HCT116 (cell line): ENCODE measurements at regions not wholly inside any gene's neighbourhood (a gene's known extent, or its start where the extent isn't known, plus 50 kb on each side); places are given as distances from the start of the nearest gene placed in this dataset.

Source experiments
- ATAC-seq: fragments of 200-7000 bp; cut with Tn5 transposase; 2 replicates; pipeline ENCODE4 v1.9.1; 2020; ENCODE audit warnings: mild to moderate bottlenecking, moderate library complexity
- BruUV-seq: library from RNA; stranded (reverse); fragments of 400-500 nt; replicated peaks from 2 replicates; lab custom pipeline; 2021; lab: Mats Ljungman, UMichigan
- CTCF ChIA-PET: fragments of 300-600 bp; sonication (Branson Sonifier 250); formaldehyde crosslinking; loops from one replicate; lab custom pipeline; 2021; ENCODE audit warnings: antibody characterized with exemption; lab: Charles Lee
- POLR2A ChIA-PET: fragments of 300-600, 350-600 bp; sonication (Branson Sonifier 250); formaldehyde crosslinking; loops from one replicate; lab custom pipeline; 2021; ENCODE audit warnings: antibody characterized with exemption; lab: Charles Lee
- RAD21 ChIA-PET, 2 experiments: fragments of 300-600 bp; sonication (Branson Sonifier 250); formaldehyde crosslinking; loops; one replicate each; lab custom pipeline; 2023; ENCODE audit warnings: low total read pairs in 2 of 2; ENCODE audit not compliant: uncharacterized antibody in 2 of 2, unreplicated experiment in 2 of 2, low non-redundant PET in 1 of 2; lab: Charles Lee
- DNase-seq: peaks from one replicate; pipeline ENCODE4 v3.0.0-alpha.2; 2010; ENCODE audit warnings: low read depth, low spot score
- H2AFZ ChIP-seq: fragments of 200-600 bp; shearing (Covaris generic), sonication (generic); 2 replicates; pipeline ENCODE4 v1.6.1; 2017; ENCODE audit warnings: low read depth, mixed run types, mixed read lengths, antibody characterized with exemption, low read length; ENCODE audit not compliant: poor library complexity, severe bottlenecking
- H3K27ac ChIP-seq: 2 replicates; pipeline ENCODE4 v1.5.1; 2012; ENCODE audit warnings: low read depth, low read length
- H3K27me3 ChIP-seq: fragments of 200-600 bp; sonication (generic); 2 replicates; pipeline ENCODE4 v1.6.1; 2016; ENCODE audit warnings: mixed run types, low read length, mixed read lengths; ENCODE audit not compliant: insufficient read depth
- H3K36me3 ChIP-seq, 2 experiments: fragments of 200-500 bp in 1 of 2; fragments of 200-600 bp in 1 of 2; sonication (Bioruptor generic) in 1 of 2; sonication (generic) in 1 of 2; 2 replicates each; pipeline versions ENCODE4 v1.5.1 to v1.6.1; 2014 to 2016; ENCODE audit warnings: low read length in 2 of 2, inconsistent platforms in 1 of 2, mixed read lengths in 1 of 2, mixed run types in 1 of 2; ENCODE audit not compliant: insufficient read depth in 2 of 2, control insufficient read depth in 1 of 2
- H3K4me1 ChIP-seq, 2 experiments: fragments of 200-600 bp in 1 of 2; sonication (generic) in 1 of 2; 2 replicates each; pipeline versions ENCODE4 v1.5.1 to v1.6.1; 2012 to 2017; ENCODE audit warnings: low read length in 2 of 2, inconsistent platforms in 1 of 2, mild to moderate bottlenecking in 1 of 2, mixed read lengths in 1 of 2, mixed run types in 1 of 2, moderate library complexity in 1 of 2; ENCODE audit not compliant: insufficient read depth in 2 of 2, control insufficient read depth in 1 of 2
- H3K4me2 ChIP-seq: fragments of 200-600 bp; sonication (generic); 2 replicates; pipeline ENCODE4 v1.6.1; 2017; ENCODE audit warnings: mixed run types, low read length, mixed read lengths
- H3K4me3 ChIP-seq, 2 experiments: fragments of 200-600 bp in 1 of 2; sonication (generic) in 1 of 2; replicated peaks in 1 of 2; 2 replicates each; pipeline ENCODE4 v1.5.1; 2011 to 2016; ENCODE audit warnings: low read length in 2 of 2, control low read depth in 1 of 2, low read depth in 1 of 2, mild to moderate bottlenecking in 1 of 2, mixed read lengths in 1 of 2, mixed run types in 1 of 2
- H3K79me2 ChIP-seq: fragments of 200-600 bp; sonication (generic); 2 replicates; pipeline ENCODE4 v1.6.1; 2017; ENCODE audit warnings: mild to moderate bottlenecking, mixed run types, low read length, moderate library complexity, mixed read lengths; ENCODE audit not compliant: insufficient read depth
- H3K9ac ChIP-seq: fragments of 200-600 bp; sonication (generic); 2 replicates; pipeline ENCODE4 v1.6.1; 2016; ENCODE audit warnings: low read length, mixed read lengths
- H3K9me2 ChIP-seq: fragments of 200-600 bp; sonication (generic), shearing (Covaris generic); 2 replicates; pipeline ENCODE4 v1.6.1; 2017; ENCODE audit warnings: mixed run types, mild to moderate bottlenecking, moderate library complexity; ENCODE audit not compliant: insufficient read depth
- H3K9me3 ChIP-seq, 2 experiments: fragments of 200-500 bp in 1 of 2; fragments of 200-600 bp in 1 of 2; sonication (Bioruptor generic) in 1 of 2; sonication (generic) in 1 of 2; 2 replicates each; pipeline ENCODE4 v1.6.1; 2014 to 2017; ENCODE audit warnings: low read length in 2 of 2, mixed read lengths in 2 of 2, inconsistent platforms in 1 of 2, low read depth in 1 of 2, mild to moderate bottlenecking in 1 of 2, mixed run types in 1 of 2, moderate library complexity in 1 of 2; ENCODE audit not compliant: control insufficient read depth in 1 of 2, insufficient read depth in 1 of 2
- H4K20me1 ChIP-seq: fragments of 200-600 bp; sonication (generic), shearing (Covaris generic); 2 replicates; pipeline ENCODE4 v1.6.1; 2017; ENCODE audit warnings: mixed run types, mild to moderate bottlenecking, moderate library complexity; ENCODE audit not compliant: insufficient read depth
- CBX3 ChIP-seq: IDR thresholded peaks from 2 replicates; pipeline ENCODE4 v1.6.1; 2012; ENCODE audit warnings: low read depth
- CEBPB ChIP-seq: IDR thresholded peaks from 2 replicates; pipeline ENCODE4 v1.6.1; 2012; ENCODE audit warnings: low read depth
- POLR2AphosphoS5 ChIP-seq: IDR thresholded peaks from 2 replicates; pipeline ENCODE4 v1.6.1; 2011; ENCODE audit warnings: mild to moderate bottlenecking, low read depth, low read length, moderate library complexity
- RAD21 ChIP-seq: IDR thresholded peaks from 2 replicates; pipeline ENCODE4 v1.6.1; 2012; ENCODE audit warnings: low read depth, mild to moderate bottlenecking
- SP1 ChIP-seq: IDR thresholded peaks from 2 replicates; pipeline ENCODE4 v1.6.1; 2012; ENCODE audit warnings: low read depth
- YY1 ChIP-seq: IDR thresholded peaks from 2 replicates; pipeline ENCODE4 v1.6.1; 2011; ENCODE audit warnings: low read length, low read depth, moderate library complexity, mild to moderate bottlenecking; ENCODE audit not compliant: insufficient replicate concordance; ENCODE audit errors: extremely low read depth
- intact Hi-C: fragments of 100-400 bp; cut with micrococcal nuclease; formaldehyde crosslinking; loops from 2 replicates; pipeline ENCODE4 v1.10.0; 2022
- TF ChIP-seq, protein P1 (sequence below): IDR thresholded peaks from 2 replicates; pipeline ENCODE4 v1.6.1; 2012
- TF ChIP-seq, protein P2 (sequence below), 3 experiments: fragments of 200-600 bp in 1 of 3; sonication (generic) in 1 of 3; IDR thresholded peaks in 2 of 3; conservative IDR thresholded peaks in 1 of 3; 2 replicates each; pipeline ENCODE4 v1.5.1; 2012 to 2017; ENCODE audit warnings: low read depth in 2 of 3, low read length in 2 of 3, antibody characterized with exemption in 1 of 3, borderline replicate concordance in 1 of 3, control low read depth in 1 of 3, mild to moderate bottlenecking in 1 of 3, mixed read lengths in 1 of 3, mixed run types in 1 of 3, moderate library complexity in 1 of 3; ENCODE audit not compliant: insufficient read depth in 1 of 3

GRCh38 chr4:150009533-150009932 lies 68.7 kb upstream of the DCLK2 start (continued):
- TF ChIP-seq, protein P1, sequence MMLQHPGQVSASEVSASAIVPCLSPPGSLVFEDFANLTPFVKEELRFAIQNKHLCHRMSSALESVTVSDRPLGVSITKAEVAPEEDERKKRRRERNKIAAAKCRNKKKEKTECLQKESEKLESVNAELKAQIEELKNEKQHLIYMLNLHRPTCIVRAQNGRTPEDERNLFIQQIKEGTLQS, result no peak
- TF ChIP-seq POLR2AphosphoS5, result no peak

DNA sequence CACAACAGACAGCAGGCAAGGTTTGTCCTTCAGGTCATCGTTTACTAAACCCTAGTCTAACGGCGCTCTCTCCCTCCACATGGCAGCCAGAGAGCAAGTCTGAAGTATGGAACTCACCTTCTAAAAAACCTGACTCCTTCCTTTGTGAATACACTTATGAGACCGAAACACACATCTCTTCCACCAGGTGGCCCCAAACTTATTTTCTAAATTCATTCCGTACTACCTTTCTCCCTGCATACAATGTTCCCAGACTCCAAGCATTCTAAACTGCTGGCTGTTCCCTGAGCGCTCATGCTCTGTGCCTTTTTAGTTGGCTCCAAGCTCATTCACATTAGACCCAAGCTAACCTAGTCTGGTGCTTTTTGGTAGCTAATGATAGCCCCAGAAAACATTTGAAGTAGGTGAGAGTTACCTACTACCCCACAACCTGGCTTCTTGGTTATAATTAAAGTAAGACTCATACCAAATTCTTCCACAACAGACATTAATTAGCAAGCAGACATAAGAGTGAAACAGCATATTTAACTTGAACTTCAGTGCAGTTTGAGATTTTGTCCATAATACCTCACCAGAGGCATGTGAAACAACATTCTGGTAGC lies 67.6 kb upstream of the DCLK2 start:
- Histone ChIP-seq H3K9me3 (no peaks in the 10 kb centered on the region), H3K79me2 (no peaks in the 10 kb centered on the region), H4K20me1 (no peaks in the 10 kb centered on the region), H3K4me2 (no peak overlapping the region), H3K4me1 (peaks cover 0 to 8% of the 10 kb centered on the region in 2 experiments; a peak in 2 of 4 replicates), H3K9ac (no peak overlapping the region), H3K4me3 (no peak overlapping the region), H3K27ac (no peak overlapping the region), H3K36me3 (no peaks in the 10 kb centered on the region), H3K9me2 (no peaks in the 10 kb centered on the region; the same call in 1 of the 2 replicates), H2AFZ (peak overlapping the region; percentile 40), H3K27me3 (no peaks in the 10 kb centered on the region)
- no TSS peak for BruUV-seq
- ChIA-PET CTCF (interaction anchor here (0.6 to 5.3 kb wide), 4 partner anchors 182 to 234 kb away, joined by 3 to 33 read pairs (median 10); no protein-coding TSS in a partner anchor), POLR2A (no interaction called here), RAD21 (interaction anchor here in 1 of 2 experiments (1.1 kb wide), 1 partner anchor 199 kb away, joined by 4 read pairs; no protein-coding TSS in a partner anchor)
- intact Hi-C loops, result loop anchor here (1.0 to 2.0 kb wide), 4 partner anchors 68 to 856 kb away; partner anchors contain the start of gene DCLK2
- 0 out of 2 replicates have a peak, but pooled peaks have one; percentile 41 for TF ChIP-seq CBX3
- TF ChIP-seq SP1, result no peak
- TF ChIP-seq CEBPB, result no peak
- peak; percentile 79 for TF ChIP-seq RAD21
- no peak for TF ChIP-seq YY1
- TF ChIP-seq, protein P2, sequence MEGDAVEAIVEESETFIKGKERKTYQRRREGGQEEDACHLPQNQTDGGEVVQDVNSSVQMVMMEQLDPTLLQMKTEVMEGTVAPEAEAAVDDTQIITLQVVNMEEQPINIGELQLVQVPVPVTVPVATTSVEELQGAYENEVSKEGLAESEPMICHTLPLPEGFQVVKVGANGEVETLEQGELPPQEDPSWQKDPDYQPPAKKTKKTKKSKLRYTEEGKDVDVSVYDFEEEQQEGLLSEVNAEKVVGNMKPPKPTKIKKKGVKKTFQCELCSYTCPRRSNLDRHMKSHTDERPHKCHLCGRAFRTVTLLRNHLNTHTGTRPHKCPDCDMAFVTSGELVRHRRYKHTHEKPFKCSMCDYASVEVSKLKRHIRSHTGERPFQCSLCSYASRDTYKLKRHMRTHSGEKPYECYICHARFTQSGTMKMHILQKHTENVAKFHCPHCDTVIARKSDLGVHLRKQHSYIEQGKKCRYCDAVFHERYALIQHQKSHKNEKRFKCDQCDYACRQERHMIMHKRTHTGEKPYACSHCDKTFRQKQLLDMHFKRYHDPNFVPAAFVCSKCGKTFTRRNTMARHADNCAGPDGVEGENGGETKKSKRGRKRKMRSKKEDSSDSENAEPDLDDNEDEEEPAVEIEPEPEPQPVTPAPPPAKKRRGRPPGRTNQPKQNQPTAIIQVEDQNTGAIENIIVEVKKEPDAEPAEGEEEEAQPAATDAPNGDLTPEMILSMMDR (IDR thresholded peaks at IDR 0.05 in 2 of 3, conservative IDR thresholded peaks at IDR 0.05 in 1 of 3; ENCODE audit: borderline replicate concordance in 1 of 3, insufficient read depth in 1 of 3, low read depth in 2 of 3, low read length in 2 of 3), result peak; percentile 59 to 74 (median 64); a peak in 5 of 6 replicates
- ATAC-seq, result peak; percentile 91
- peak; percentile 63 for DNase-seq
